ENCODE measurements at regions not wholly inside any gene's neighbourhood (a gene's known extent, or its start where the extent isn't known, plus 50 kb on each side); places are given as distances from the start of the nearest gene placed in this dataset.

GRCh38 chr6:47970826-47971225 is 140.2 kb downstream of the PTCHD4 start:
- ChIA-PET POLR2A (no interaction called here), CTCF (no interaction called here)
- DNase-seq (ENCODE audit: extremely low spot score): no peak
- TF ChIP-seq FOXK2 (IDR thresholded peaks at IDR 0.05) (no peak), ZNF384 (IDR thresholded peaks at IDR 0.05) (no peak), SUZ12 (IDR thresholded peaks at IDR 0.05) (no peak), L3MBTL2 (conservative IDR thresholded peaks at IDR 0.05) (no peak), SP1 (IDR thresholded peaks at IDR 0.05) (no peak), FOXM1 (IDR thresholded peaks at IDR 0.05; ENCODE audit: borderline replicate concordance) (no peak)

DNA sequence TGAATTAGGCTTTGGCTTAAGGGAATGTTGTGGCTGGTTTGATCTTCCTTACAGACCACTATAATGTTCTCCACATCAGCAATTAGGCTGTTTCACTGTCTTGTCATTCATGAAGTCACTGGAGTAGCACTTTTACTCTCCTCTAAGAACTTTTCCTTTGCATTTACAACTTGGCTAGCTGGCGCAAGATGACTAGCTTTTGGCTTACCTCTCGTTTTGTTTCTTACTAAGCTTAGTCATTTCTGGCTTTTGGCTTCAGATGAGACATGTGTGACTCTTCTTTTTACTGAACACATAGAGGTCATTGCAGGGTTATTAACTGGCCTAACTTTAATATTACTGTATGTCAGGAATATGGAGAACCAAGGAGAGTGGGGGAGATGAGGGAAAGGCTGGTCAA is 143.2 kb downstream of the PTCHD4 start:
- no peak for DNase-seq (ENCODE audit: extremely low spot score)
- ChIA-PET CTCF (no interaction called here), POLR2A (no interaction called here)
- TF ChIP-seq SUZ12 (IDR thresholded peaks at IDR 0.05) (no peak), CTBP1 (IDR thresholded peaks at IDR 0.05; ENCODE audit: borderline replicate concordance) (no peak), SP1 (IDR thresholded peaks at IDR 0.05) (no peak), FOXK2 (IDR thresholded peaks at IDR 0.05) (no peak)

DNA sequence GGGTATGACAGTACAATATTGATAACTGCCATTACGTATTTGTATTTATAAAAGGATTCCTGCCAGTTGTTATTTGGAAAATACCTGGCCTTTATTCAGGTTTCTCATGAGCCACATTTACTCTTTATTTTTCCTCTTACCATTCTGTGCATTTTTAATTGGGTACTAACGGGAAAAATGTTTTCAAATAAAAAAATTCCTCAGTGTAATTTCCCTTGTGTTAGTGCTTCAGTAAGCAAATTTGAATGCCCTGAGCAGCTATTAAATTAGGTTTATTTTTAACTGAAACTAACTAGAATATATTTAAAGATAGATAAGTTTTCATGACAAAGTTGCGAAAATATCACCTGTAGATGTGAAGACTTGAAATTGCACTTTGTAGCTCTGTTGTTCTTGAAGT is 146.0 kb downstream of the PTCHD4 start:
- POLR2A ChIA-PET: no interaction called here
- CTCF ChIA-PET: no interaction called here
- TF ChIP-seq TARDBP (IDR thresholded peaks at IDR 0.05) (no peak), FOXK2 (IDR thresholded peaks at IDR 0.05) (no peak)

DNA sequence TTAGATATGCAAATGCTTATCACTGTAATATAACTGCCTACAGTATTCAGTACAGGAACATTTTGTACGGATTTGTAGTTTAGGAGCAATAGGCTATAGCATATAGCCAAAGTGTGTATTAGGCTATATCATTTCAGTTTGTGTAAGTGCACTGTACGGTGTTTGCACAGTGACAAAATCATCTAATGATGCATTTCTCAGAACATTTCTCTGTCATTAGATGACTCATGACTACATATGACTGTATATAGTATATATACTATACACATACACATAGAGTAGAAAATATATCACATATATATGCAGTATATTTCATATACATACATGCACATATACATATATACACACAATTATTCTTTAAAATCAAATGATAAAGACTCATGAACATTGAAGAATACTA is 158.4 kb downstream of the PTCHD4 start:
- no peak for TF ChIP-seq TARDBP (IDR thresholded peaks at IDR 0.05)
- TF ChIP-seq FOXK2 (IDR thresholded peaks at IDR 0.05): no peak
- no peak for TF ChIP-seq HDGF (IDR thresholded peaks at IDR 0.05; ENCODE audit: borderline replicate concordance)
- TF ChIP-seq ELF4 (IDR thresholded peaks at IDR 0.05): no peak
- no peak for TF ChIP-seq SP1 (IDR thresholded peaks at IDR 0.05)
- TF ChIP-seq, protein P1, sequence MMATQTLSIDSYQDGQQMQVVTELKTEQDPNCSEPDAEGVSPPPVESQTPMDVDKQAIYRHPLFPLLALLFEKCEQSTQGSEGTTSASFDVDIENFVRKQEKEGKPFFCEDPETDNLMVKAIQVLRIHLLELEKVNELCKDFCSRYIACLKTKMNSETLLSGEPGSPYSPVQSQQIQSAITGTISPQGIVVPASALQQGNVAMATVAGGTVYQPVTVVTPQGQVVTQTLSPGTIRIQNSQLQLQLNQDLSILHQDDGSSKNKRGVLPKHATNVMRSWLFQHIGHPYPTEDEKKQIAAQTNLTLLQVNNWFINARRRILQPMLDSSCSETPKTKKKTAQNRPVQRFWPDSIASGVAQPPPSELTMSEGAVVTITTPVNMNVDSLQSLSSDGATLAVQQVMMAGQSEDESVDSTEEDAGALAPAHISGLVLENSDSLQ (IDR thresholded peaks at IDR 0.05): no peak
- TF ChIP-seq L3MBTL2 (conservative IDR thresholded peaks at IDR 0.05): no peak
- TF ChIP-seq BHLHE40 (IDR thresholded peaks at IDR 0.05; ENCODE audit: borderline replicate concordance): no peak
- no peak for TF ChIP-seq ARNT (IDR thresholded peaks at IDR 0.05)
- TF ChIP-seq NFRKB (IDR thresholded peaks at IDR 0.05): no peak
- no peak for TF ChIP-seq LEF1 (IDR thresholded peaks at IDR 0.05; ENCODE audit: borderline replicate concordance)
- no peak for TF ChIP-seq FOXA1 (IDR thresholded peaks at IDR 0.05)
- no peak for TF ChIP-seq CTBP1 (IDR thresholded peaks at IDR 0.05; ENCODE audit: borderline replicate concordance)
- POLR2A ChIA-PET: no interaction called here
- CTCF ChIA-PET: no interaction called here
- DNase-seq (ENCODE audit: extremely low spot score): no peak

More for the DNA sequence above, 146.0 kb downstream of the PTCHD4 start:
- DNase-seq (ENCODE audit: extremely low spot score): no peak

GRCh38 chr6:47944846-47945245 is 163.0 kb downstream of the OPN5 start:
- TF ChIP-seq, protein P1 (IDR thresholded peaks at IDR 0.05): no peak
- TF ChIP-seq L3MBTL2 (conservative IDR thresholded peaks at IDR 0.05): no peak
- no peak for TF ChIP-seq ZNF384 (IDR thresholded peaks at IDR 0.05)
- no peak for TF ChIP-seq SP1 (IDR thresholded peaks at IDR 0.05)
- TF ChIP-seq ARNT (IDR thresholded peaks at IDR 0.05): no peak
- TF ChIP-seq FOXK2 (IDR thresholded peaks at IDR 0.05): no peak
- no peak for TF ChIP-seq LEF1 (IDR thresholded peaks at IDR 0.05; ENCODE audit: borderline replicate concordance)
- no peak for TF ChIP-seq FOXM1 (IDR thresholded peaks at IDR 0.05; ENCODE audit: borderline replicate concordance)
- no peak for TF ChIP-seq TARDBP (IDR thresholded peaks at IDR 0.05)
- TF ChIP-seq FOXA1 (IDR thresholded peaks at IDR 0.05): no peak
- no peak for TF ChIP-seq BHLHE40 (IDR thresholded peaks at IDR 0.05; ENCODE audit: borderline replicate concordance)
- no peak for TF ChIP-seq CTBP1 (IDR thresholded peaks at IDR 0.05; ENCODE audit: borderline replicate concordance)
- no peak for TF ChIP-seq NFRKB (IDR thresholded peaks at IDR 0.05)
- no peak for TF ChIP-seq ELF4 (IDR thresholded peaks at IDR 0.05)
- no peak for TF ChIP-seq SUZ12 (IDR thresholded peaks at IDR 0.05)
- TF ChIP-seq HDGF (IDR thresholded peaks at IDR 0.05; ENCODE audit: borderline replicate concordance): no peak
- ChIA-PET CTCF (no interaction called here), POLR2A (no interaction called here)
- DNase-seq (ENCODE audit: extremely low spot score): no peak

- ChIA-PET CTCF (no interaction called here), POLR2A (no interaction called here)
- no peak for TF ChIP-seq FOXA1 (IDR thresholded peaks at IDR 0.05)
- TF ChIP-seq, protein P1 (IDR thresholded peaks at IDR 0.05): no peak
- DNase-seq (ENCODE audit: extremely low spot score): no peak
Observed at GRCh38 chr6:47938405-47938804, 156.6 kb downstream of the OPN5 start.

DNA sequence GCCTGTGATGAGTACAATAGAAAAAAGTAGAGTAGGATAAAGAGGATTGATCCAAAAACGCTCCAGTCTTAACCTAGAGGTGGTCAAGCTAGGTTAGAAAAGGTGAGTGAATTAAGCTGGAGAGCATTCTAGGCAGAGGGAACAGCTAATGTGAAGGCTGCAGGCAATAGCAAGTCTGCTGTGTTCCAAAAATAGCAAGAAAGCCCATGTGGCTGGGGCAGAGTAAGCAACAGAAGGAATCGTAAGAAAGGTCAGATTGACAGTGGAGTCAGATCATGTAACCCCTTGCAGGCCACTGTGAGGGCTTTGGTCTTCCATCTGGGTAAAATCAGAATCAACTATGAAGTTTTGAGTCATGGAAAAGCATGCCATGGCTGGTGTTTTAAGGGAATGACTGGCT is 155.0 kb downstream of the OPN5 start:
- TF ChIP-seq BHLHE40 (IDR thresholded peaks at IDR 0.05; ENCODE audit: borderline replicate concordance) (no peak), ARNT (IDR thresholded peaks at IDR 0.05) (no peak), NFRKB (IDR thresholded peaks at IDR 0.05) (no peak), FOXM1 (IDR thresholded peaks at IDR 0.05; ENCODE audit: borderline replicate concordance) (no peak), TARDBP (IDR thresholded peaks at IDR 0.05) (no peak)
- TF ChIP-seq, protein P1 (IDR thresholded peaks at IDR 0.05): no peak
- CTCF ChIA-PET: no interaction called here

More for the DNA sequence above, 155.0 kb downstream of the OPN5 start:
- no peak for DNase-seq (ENCODE audit: extremely low spot score)
- POLR2A ChIA-PET: no interaction called here
